ENCODE measurements at regions not wholly inside any gene's neighbourhood (a gene's known extent, or its start where the extent isn't known, plus 50 kb on each side); places are given as distances from the start of the nearest gene placed in this dataset.

DNA sequence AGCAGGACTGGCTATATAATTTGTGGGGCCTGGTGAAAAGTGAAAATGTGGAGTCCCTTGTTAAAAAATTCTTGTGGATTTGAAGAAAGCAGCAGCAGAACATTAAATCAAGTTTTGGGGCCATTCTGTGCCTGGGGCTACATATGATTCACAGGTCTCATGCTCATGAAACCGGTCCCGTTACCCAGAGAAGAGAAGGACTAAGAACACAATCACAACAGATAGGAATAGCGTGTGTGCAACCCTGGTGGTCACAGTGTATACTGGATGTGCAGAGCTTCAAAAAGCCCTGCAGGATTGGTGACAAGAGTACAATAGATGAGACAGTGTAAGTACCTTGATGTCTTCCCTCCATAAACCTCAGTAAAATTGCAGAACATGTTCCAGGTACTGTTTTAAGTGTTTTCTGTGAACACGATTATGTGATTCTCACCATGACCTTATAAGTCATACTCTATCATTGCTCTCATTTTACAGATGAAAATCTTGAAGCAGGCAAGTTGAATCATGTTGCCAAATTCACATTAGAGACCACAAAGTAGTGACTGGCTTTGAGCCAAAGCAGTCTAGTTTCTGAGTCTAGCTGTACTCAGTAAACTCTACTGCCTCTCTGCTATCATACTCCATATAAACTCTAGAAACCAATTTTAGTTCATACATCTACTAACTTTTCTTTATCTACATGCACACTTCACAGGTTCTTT, 636.5 kb downstream of the TAF11L14 start:
- TF ChIP-seq, protein P1, sequence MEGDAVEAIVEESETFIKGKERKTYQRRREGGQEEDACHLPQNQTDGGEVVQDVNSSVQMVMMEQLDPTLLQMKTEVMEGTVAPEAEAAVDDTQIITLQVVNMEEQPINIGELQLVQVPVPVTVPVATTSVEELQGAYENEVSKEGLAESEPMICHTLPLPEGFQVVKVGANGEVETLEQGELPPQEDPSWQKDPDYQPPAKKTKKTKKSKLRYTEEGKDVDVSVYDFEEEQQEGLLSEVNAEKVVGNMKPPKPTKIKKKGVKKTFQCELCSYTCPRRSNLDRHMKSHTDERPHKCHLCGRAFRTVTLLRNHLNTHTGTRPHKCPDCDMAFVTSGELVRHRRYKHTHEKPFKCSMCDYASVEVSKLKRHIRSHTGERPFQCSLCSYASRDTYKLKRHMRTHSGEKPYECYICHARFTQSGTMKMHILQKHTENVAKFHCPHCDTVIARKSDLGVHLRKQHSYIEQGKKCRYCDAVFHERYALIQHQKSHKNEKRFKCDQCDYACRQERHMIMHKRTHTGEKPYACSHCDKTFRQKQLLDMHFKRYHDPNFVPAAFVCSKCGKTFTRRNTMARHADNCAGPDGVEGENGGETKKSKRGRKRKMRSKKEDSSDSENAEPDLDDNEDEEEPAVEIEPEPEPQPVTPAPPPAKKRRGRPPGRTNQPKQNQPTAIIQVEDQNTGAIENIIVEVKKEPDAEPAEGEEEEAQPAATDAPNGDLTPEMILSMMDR (IDR thresholded peaks at IDR 0.05): no peak
- no peak for TF ChIP-seq POLR2A (IDR thresholded peaks at IDR 0.05)

All from adrenal gland (tissue), 5 donors.